Frontal cortex (tissue), 3 donors: ENCODE measurements at regions not wholly inside any gene's neighbourhood (a gene's known extent, or its start where the extent isn't known, plus 50 kb on each side); places are given as distances from the start of the nearest gene placed in this dataset.
"Not testable (repeated sequence)": the region's sequence is repeated elsewhere in the genome, so short reads cannot be mapped to it uniquely, and the experiment has no call there.

Experiments
- DNase-seq, 2 donors: peaks; one replicate each; pipeline ENCODE4 v3.0.0; 2012; ENCODE audit warnings: low spot score in 2 of 2
- FAIRE-seq: peaks from 2 replicates; lab custom pipeline; 2012; peaks lifted over from hg19 to GRCh38; lab: Jason Lieb, UNC
- donor health status: control.
- donor health status: control.
- donor health status: control.

DNA sequence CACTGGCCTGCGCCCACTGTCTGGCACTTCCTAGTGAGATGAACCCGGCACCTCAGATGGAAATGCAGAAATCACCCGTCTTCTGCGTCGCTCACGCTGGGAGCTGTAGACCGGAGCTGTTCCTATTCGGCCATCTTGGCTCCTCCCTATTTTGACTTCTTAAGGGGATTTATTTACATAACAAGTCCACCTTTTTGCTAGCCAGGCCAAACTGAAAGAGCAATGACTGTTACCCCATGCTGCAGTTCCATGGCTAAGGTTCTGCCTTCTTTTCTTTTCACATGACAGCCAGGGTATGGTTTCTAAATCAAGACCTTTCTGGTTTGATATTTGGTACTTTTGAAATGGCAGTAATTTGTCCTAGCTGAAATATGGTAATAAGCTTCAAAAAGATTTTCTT, 270.0 kb upstream of the RRP15 start:
- not testable (repeated sequence) for FAIRE-seq, DNase-seq

DNA sequence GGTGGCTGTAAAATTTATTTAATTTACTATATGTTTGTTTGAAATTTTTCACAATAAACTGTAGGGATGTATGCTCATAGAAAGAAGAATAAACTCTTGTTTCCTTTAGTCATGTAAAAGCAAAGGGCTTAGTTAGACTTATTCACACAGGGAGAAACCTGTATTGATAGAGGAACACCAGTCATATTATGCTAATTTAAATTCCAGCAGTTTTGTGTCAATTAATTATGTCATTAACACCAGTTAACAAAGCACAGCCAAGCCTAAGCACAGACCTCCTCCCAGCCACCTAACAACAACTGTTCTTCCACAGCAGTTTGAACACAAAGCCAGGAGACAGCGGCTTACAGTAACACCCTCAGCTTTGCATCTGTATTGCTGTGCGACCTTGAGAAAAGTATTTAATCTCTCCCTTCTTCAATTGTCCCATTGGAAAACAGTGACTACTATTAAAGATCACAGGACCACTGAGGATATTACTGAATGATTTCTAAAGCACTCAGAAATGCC, 260.8 kb upstream of the RRP15 start:
- FAIRE-seq (no peak), DNase-seq (no peak)

DNA sequence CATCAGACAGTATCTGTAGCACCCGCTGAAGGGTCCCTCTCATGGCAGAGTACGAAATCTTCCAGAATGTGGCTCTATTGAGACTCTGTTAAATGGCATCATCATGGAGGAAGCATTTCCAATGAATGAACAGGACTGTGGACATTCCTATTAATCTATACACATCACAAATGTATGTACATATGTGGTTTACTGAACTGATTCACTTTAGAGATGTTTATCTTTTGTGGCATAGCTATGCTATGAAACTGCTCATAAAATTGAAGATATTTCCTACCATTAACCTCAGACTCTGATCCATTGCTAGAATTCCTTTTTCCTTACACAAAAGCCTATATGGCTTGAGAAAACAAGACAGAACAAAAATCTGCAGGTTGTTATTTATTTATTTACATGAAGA, 259.6 kb upstream of the RRP15 start:
- no peak for FAIRE-seq
- no peak for DNase-seq

DNA sequence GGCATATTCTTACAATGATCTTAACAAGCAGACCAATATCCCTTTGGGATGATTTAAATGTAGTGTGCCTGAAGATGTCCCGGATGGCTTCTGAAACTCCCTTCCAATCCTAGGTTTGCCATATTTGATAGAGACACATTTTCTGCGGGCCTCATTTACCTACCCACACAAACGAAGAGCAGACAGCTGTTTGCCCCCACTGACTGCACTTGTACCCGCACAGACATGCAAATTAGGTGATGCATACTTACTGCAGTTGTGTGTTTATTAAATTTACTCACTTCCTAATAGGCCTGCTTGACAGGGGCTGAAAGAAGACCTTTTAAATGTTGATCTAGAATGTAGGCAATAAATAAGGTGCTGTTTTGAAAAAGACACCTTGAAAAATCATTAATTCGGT, 257.9 kb upstream of the RRP15 start:
- DNase-seq (no peak), FAIRE-seq (no peak)

DNA sequence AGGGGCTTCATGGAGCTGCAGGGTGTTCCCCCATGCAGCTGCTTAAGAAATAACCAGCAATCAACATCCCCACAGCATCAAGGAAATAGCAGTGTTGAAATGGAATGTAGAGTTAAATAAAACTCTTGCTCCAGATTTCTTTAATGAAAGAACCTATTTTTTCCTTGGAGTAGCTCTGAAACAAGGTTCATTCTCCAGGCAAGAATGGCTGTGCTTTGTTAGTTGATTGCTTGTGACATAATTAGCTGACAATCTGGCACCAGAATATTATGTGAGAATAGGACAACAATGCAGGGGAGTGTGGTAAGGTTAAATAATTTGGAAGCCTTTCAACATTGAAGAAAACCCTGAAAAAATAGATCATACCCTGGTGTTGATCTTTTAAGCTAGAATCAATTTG, 254.2 kb upstream of the RRP15 start:
- DNase-seq (no peak), FAIRE-seq (no peak)

DNA sequence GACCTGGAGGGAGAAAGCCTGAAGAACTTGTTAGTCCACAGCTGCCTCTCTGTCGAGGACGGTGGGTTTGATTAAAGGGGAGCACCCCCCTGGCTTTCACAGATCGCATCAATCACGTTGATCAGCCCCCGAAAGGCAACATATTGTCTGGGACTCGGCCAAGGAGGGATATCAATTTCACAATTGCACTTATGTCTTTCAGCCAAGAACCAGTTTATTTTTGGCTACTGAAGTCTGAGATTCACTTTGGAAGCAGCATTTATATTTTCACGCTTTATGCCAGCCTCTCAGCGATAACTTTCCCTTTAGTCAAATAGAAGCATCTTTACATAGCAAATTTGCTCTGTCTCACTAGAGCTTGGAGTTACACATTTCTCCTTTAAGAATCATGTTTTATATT, 253.2 kb upstream of the RRP15 start:
- no peak for FAIRE-seq

DNA sequence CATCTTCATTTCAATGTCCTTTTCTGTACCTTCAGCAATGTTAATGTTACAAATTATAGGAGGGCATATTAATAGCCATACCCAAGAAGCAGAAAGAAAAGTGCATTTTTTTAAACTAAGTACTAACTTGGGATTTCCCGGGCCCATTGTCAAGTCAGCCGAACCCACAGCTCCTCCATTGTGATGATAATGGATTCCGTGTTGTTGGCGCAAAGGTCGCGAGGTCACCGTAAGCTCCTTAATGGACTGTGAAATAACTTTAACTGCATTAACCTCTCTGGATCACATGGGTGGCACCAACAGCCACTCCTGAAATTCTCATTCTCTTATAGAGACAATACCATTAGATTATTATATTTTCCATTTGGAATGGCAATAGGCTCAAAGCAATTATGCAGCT, 250.6 kb upstream of the RRP15 start:
- FAIRE-seq (no peak), DNase-seq (no peak)

More for the DNA sequence above, 253.2 kb upstream of the RRP15 start:
- DNase-seq = no peak

DNA sequence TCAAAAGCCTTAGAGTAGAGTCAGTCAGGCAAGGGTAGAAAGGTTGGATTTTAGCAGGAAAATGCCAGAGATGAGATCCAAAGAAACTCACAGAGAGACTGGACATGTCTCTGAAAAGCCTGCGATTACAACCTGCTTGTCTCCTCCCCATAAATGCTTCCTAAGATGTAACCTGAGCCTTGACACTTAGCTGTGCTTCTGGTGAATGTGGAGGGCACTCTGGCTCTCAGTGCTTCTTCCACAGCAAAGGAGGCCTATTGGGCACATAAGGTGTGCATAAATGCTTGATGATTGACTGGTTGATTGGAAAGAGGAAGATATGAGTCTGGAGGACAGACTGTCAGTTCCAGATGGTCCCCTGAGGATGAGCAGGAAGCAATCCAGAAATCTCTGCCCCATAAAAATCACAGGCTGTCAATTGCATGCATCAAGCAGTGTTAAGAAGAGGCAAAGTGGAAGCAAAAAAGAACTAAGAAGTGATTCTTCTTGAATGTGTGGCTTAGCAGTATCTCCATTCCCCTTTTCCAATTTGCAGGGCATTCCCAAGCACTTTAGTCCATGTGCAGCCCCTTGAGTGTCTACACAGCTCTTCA, 236.2 kb upstream of the RRP15 start:
- DNase-seq = no peak
- FAIRE-seq = no peak

DNA sequence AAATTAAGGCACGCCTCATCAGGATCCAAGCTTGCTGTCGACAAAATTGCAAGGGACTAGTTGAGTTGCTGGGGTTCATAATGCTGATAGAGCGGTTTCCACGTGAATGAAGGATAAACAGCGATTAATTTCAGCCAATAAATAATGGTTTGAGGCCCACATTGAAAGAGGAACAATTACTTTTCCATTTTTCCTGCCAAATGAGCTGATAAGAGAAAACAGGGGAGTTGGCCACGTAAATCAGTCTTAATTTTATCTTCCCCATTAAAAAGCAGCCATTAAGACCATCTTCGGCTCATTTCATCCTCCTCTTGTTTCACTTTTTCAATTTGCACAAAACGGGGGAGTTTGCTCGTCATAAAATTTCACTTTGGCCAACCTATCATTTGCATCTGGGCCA, 235.5 kb upstream of the RRP15 start:
- DNase-seq (no peak), FAIRE-seq (no peak)

DNA sequence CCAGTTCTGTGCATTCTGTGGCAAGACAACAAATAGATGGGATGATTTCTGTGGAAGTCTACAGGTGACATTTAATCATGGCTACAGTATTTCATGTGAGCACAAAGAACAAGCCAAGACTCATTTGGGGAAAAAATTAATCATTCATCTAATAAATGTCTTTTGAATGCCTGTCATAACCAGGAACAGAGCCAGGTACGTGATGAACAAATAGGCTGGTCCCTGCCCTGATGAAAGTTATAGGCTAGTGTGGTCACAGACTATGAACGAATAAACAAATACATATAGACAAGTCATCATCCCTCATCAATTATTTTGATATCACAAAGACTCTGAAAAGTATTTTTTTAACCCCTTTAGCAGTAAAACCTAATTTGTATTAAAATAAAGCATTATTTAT, 226.4 kb upstream of the RRP15 start:
- DNase-seq (no peak), FAIRE-seq (no peak)

DNA sequence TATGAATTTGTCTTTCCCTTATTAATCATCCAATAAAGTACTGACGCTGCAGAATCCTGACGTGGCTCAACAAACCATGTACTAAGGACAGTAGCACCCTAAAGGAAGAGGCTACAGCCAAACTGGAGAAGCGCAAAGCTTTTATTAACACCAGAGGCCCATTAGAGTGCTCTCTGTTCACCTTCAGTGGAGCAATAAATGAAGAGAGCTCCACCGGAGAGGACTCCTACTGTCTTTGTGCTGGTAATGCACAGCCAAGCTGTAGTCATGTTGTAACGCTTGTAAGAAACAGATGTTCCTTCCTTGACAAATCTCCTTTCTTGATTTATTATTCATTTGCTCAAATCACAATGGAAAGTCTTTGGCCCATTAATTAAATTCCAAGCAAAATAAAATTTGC, 220.7 kb upstream of the RRP15 start:
- FAIRE-seq = no peak

DNA sequence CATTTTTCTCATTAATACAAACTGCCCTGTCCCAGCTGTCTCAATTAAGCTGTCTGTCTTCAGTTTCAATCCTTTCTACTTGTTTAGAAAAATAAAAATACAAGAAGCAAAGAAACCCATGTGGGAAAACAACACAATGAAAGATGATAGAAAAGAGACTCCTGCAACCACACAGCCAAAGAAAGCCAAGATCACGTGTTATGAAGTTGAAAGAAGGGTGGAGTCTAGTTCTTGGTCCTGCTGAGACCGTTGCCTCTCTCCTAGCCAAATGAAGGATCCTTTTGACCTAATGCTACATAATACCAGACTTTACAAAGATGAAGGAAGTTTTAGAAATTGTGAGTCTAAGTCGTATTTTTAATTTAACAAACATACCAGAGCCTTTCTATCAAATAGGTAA, 218.8 kb upstream of the RRP15 start:
- DNase-seq = no peak
- FAIRE-seq = no peak

More for the DNA sequence above, 220.7 kb upstream of the RRP15 start:
- DNase-seq = no peak

DNA sequence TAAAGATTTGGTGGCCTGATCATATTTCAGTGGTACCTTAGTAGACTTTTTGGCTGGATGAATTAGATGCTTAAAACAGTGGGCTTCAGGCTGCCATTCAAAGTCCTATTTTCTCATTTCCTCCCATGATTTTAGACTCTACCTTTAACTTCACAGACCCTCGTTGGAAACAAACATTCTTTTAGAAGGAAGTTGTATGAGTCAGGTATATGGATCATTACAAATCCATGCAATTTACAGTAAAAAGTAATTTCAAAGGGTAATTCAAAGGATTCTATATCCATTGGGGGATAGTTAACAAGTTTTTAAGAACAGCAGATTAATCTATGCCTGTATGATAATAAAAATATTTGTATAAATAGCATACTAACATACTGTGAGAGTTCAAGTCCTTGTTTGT, 216.9 kb upstream of the RRP15 start:
- no peak for DNase-seq
- no peak for FAIRE-seq

DNA sequence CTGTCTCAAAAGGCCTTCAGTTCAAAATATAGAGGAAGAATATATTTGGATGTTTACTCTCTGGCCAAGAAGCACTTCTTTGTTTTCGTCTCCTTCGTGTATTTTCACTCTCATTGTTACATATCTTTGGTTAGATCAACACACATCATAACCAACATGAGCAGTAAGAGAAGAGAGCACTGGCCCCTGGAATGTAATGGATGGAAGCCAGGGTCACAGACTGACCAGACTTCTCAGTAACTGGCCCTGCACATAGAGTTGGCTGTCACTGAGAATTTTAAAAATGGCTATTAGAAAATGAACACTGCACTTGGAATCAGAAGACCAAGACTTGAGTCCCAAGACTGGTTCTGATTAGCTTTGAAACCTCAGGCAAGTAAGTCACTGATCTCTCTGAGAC, 215.9 kb upstream of the RRP15 start:
- no peak for DNase-seq
- FAIRE-seq = no peak

DNA sequence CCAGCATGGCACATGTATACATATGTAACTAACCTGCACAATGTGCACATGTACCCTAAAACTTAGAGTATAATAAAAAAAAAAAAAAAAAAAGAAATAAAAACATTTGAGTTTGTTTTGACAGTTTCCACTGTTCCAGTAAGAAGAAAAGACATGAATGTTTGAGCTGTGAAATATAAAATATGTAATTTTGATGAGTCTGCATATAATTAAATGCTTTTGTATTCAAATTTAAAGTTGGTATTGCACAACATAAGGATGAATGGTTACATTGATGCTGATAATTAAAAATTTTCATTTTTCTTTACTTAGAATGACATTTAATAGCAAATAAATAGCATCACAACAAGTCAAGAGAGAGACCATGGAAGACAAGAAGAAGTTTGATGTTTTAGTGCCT, 212.0 kb upstream of the RRP15 start:
- DNase-seq (no peak), FAIRE-seq (no peak)

DNA sequence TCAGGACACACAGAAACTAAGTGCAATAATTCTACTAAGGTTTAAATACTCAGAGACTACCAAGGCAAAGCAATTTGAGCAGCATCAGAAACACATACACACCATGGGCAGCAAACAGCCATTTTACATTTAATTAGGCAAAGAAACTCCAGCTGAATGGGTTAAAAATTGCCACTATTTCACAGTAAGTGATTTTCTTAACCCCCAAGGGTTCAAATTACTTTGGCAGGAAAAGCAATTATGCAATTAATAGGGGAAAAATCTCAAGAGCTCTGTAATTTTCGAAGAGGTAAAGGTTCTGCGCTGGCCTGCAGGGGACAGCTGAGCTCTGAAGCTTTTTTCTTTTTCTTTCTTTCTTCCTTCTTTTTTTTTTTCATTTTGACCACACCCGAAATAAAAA, 206.2 kb upstream of the RRP15 start:
- FAIRE-seq = no peak
- no peak for DNase-seq

DNA sequence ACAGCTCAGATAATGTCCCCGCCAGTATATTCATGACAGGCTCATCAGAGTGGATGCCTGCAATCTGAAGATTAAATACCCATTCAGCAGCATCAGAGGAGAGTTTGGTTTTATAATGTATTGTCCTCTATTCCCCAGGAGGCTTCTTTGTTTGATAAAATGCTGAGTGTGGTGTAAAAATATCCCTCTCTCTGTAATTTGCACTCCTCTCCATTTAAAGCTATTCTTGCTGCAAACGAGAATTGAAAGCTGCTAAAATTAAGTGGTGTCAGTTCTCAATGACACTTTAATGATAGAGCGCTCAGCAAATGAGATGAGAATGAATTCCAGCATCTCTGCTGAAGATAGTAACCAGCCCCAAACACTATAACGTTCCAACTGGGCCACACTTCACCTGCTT, 205.7 kb upstream of the RRP15 start:
- FAIRE-seq (no peak), DNase-seq (no peak)

DNA sequence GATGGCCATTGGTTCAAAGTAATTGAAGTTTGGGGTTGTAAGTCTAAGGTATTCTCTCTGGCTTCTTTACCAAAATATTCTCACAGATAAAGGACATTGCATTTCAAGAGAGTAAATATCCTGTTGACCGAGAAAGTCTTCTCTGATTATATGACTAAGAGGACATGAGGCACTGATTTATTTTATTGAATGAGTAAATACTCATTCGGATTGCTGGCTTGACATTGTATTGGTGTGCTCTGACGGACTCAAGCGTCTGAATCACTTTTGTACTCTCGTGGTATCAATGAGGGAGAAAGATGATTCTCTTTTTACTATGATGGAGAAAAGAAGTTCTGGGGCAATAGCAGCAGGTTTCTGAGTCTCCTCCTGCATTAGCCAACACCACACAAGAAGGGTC, 205.3 kb upstream of the RRP15 start:
- FAIRE-seq (no peak), DNase-seq (no peak)

DNA sequence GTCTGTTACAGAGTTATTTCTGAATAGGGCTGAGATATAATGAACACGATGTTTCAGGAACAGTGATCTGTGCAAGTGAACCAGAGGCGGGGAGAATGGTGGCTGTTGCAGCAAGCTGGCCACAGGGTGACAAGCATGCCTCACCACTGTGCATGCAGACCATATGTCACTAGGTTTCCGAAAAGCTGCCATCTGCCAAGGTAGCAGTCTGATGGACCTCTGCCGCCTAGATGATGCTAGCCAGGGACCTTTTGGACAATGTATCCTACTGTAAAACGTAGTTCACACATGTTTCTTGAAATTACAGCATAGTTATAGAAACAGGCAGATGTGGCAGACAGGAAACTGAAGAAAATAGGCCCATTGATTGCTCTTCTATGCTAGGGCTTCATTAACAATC, 204.2 kb upstream of the RRP15 start:
- FAIRE-seq (no peak), DNase-seq (no peak)

DNA sequence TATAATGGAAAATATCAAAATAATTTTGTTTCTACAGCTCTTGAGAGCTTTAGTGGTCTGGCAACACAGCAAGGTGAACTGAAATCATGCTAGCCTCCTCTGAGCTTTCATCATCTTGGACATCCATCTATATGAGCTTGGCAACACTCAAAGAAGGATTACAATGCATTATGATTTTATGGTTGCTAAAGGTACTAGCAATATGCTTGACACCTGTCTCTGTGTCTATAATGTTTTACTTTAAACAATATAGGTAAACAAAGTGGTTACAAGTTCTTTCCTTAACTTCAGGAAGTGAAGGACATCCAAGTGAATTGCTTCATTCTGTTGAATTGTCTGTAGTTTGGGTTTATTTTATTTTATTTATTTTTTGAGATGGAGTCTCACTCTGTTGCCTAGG, 203.7 kb upstream of the RRP15 start:
- DNase-seq (no peak), FAIRE-seq (no peak)

DNA sequence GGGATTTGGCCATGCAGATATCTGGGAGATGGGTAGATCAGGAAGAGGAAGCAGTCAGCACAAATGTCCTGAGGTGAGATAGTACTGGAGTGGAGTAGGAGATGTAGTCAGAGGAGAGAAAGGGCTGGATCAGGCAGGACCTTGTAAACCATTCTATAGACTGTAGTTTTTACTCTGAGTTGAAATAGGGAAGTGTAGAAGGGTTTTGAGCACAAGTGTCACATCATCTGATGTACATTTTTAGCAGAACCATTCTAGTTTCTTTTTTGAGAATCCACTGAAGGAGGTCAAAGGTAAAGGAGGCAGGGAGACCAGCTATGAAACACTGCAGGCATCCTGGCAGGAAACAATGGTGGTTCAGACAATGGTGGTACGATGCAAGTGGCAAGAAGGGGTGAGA, 194.6 kb upstream of the RRP15 start:
- no peak for FAIRE-seq
- DNase-seq = no peak

DNA sequence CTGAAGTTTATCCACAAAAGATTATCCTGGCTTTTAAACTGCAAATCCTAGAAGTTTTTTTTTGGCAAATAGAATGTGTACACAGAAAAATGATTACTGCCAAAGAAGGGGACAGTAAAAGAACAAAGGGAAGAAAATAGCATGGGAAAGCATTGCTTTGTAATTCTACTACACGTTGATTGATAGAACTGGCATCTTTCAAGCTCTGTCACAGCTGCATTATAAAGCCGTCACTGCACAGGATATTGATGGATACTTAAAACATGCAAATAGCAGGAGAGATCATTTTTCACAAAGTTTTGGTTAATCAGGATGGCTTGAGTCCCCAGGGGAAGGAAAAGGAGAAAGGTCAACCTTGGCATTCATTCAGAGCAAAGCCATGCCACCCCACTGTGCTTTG, 183.7 kb upstream of the RRP15 start:
- no peak for FAIRE-seq
- no peak for DNase-seq

DNA sequence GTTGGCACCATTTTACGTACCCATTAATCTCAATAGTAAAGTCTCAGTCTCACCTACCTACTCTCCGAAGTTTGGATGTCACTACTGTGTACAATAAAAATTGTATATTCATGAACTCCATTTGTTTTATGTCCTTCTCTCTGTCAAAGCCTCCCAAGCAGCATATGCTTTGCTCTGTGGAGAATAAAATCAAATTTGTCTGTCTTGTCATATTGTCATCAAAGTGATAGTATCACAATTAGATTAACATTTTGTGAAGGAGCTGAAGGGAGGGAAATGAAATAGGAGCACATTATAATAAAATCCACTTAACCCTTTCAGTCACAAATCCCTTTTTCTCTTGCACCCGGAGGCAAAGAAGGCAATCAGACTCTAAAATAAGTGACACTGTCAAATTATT, 177.1 kb upstream of the RRP15 start:
- FAIRE-seq (no peak), DNase-seq (no peak)
